Stomach (tissue), 8 donors: ENCODE measurements at regions not wholly inside any gene's neighbourhood (a gene's known extent, or its start where the extent isn't known, plus 50 kb on each side); places are given as distances from the start of the nearest gene placed in this dataset.

Source experiments
- DNase-seq, 2 donors: peaks; one replicate each; pipeline versions ENCODE4 v3.0.0 to v3.0.0-alpha.2; 2013 to 2019
- H3K27ac ChIP-seq, 5 donors: fragments of 200-600 bp in 4 of 5; sonication (generic) in 4 of 5; one replicate each; pipeline ENCODE4 v1.5.1; 2013 to 2019; ENCODE audit warnings: mild to moderate bottlenecking in 1 of 5, moderate library complexity in 1 of 5
- H3K27me3 ChIP-seq, 3 donors: fragments of 200-600 bp; sonication (generic); one replicate each; pipeline ENCODE4 v1.5.1; 2017 to 2019; ENCODE audit warnings: mixed run types in 1 of 3
- H3K36me3 ChIP-seq, 4 donors: fragments of 200-600 bp; sonication (generic); 1 replicate in 3 of 4; 2 replicates in 1 of 4; pipeline ENCODE4 v1.5.1; 2016 to 2019
- H3K4me1 ChIP-seq, 4 donors: fragments of 200-600 bp; sonication (generic); one replicate each; pipeline ENCODE4 v1.5.1; 2016 to 2019
- H3K4me3 ChIP-seq, 4 donors: fragments of 200-600 bp; sonication (generic) in 3 of 4; one replicate each; pipeline ENCODE4 v1.5.1; 2016 to 2019; ENCODE audit warnings: mild to moderate bottlenecking in 1 of 4
- H3K9me3 ChIP-seq, 4 donors: fragments of 200-600 bp; sonication (generic); one replicate each; pipeline ENCODE4 v1.5.1; 2016 to 2019
- EP300 ChIP-seq: sonication (generic); formaldehyde crosslinking; IDR thresholded peaks from one replicate; pipeline ENCODE4 v1.6.1; 2017; ENCODE audit warnings: antibody characterized with exemption
- POLR2A ChIP-seq, 4 donors: fragments of 450-650 bp; IDR thresholded peaks; one replicate each; pipeline ENCODE4 v1.6.1; 2016; ENCODE audit warnings: antibody characterized with exemption in 4 of 4, control low read depth in 2 of 4, mild to moderate bottlenecking in 1 of 4, moderate library complexity in 1 of 4
- POLR2AphosphoS5 ChIP-seq, 3 donors: sonication (generic); formaldehyde crosslinking; IDR thresholded peaks; one replicate each; pipeline ENCODE4 v1.6.1; 2016; ENCODE audit warnings: antibody characterized with exemption in 3 of 3
- WGBS, 5 donors: extraction: QIAGEN DNeasy Blood & Tissue Kit in 3 of 5; methylation state at CpG; one replicate each; pipeline versions ENCODE4 v1.1.5 to v1.1.7; 2013 to 2018; 5-methylcytosine and 5-hydroxymethylcytosine counted together
- intact Hi-C: fragments of 100-400 bp; cut with DNase I; formaldehyde crosslinking; loops from one replicate; pipeline ENCODE4 v1.15.1; 2023; ENCODE audit warnings: low total_unique reads
- TF ChIP-seq, protein P1 (sequence below), 7 experiments: fragments of 450-650 bp in 4 of 7; fragments of 200-600 bp in 3 of 7; sonication (generic) in 3 of 7; IDR thresholded peaks; one replicate each; pipeline ENCODE4 v1.5.1; 2016 to 2019; ENCODE audit warnings: antibody characterized with exemption in 7 of 7, control low read depth in 2 of 7, mild to moderate bottlenecking in 1 of 7
- donor health status: healthy with polysubstance abuse.
- donor health status: Bipolar disorder and iron deficiency.
- donor health status: healthy.

DNA sequence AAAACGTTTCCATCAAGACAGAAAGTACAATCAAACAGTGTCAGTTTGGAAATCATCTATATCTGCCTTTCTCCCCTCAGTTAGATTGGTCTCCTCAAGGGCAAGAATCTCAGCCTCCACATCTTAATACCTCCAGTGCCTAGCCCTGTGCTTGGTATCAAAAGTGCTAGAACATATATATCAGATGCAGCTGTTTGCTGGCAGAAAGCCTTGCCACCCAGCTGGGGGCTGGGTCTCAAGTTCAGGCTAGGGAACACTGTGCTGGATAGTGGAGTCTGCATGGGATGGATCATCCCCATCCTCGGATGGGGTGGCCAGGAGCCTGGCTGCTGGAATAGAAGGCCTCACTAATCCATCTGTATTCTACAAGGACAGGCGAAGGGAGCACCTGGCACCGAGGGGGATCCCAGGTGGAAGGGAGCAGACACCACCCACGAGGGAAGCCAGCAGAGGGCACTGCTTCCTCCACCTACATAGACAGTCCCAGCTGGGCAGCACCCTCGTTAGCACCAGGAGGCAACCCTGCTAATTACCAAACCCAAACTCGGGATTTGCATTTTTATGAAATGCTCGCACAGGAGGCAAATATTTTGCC, 602.2 kb downstream of the BUD13 start:
- DNase-seq = peak in 1 of 2 donors; percentile 27
- no peak for TF ChIP-seq POLR2A (IDR thresholded peaks at IDR 0.05)
- TF ChIP-seq, protein P1, sequence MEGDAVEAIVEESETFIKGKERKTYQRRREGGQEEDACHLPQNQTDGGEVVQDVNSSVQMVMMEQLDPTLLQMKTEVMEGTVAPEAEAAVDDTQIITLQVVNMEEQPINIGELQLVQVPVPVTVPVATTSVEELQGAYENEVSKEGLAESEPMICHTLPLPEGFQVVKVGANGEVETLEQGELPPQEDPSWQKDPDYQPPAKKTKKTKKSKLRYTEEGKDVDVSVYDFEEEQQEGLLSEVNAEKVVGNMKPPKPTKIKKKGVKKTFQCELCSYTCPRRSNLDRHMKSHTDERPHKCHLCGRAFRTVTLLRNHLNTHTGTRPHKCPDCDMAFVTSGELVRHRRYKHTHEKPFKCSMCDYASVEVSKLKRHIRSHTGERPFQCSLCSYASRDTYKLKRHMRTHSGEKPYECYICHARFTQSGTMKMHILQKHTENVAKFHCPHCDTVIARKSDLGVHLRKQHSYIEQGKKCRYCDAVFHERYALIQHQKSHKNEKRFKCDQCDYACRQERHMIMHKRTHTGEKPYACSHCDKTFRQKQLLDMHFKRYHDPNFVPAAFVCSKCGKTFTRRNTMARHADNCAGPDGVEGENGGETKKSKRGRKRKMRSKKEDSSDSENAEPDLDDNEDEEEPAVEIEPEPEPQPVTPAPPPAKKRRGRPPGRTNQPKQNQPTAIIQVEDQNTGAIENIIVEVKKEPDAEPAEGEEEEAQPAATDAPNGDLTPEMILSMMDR (IDR thresholded peaks at IDR 0.05) = peak in 1 of 7 experiments; percentile 9

GRCh38 chr11:116169776-116170175, 603.0 kb downstream of the BUD13 start:
- Histone ChIP-seq H3K27ac (no peak overlapping the region), H3K36me3 (no peaks in the 10 kb centered on the region), H3K4me1 (no peaks in the 10 kb centered on the region), H3K9me3 (no peaks in the 10 kb centered on the region), H3K27me3 (peaks cover 0 to 27% (median 0%) of the 10 kb centered on the region in 3 donors), H3K4me3 (no peak overlapping the region)
- TF ChIP-seq, protein P1 (IDR thresholded peaks at IDR 0.05) = no peak
- TF ChIP-seq POLR2AphosphoS5 (IDR thresholded peaks at IDR 0.05) (no peak), POLR2A (IDR thresholded peaks at IDR 0.05) (no peak), EP300 (no peak)
- intact Hi-C loops = no loop called here
- no peak for DNase-seq
- WGBS, 5 donors = 87 to 97% (median 95%) methylated on average over 2 of the region's 2 CpGs

More for the DNA sequence above, 602.2 kb downstream of the BUD13 start:
- H3K27ac ChIP-seq = no peak overlapping the region
- H3K4me1 ChIP-seq = no peaks in the 10 kb centered on the region
- H3K36me3 ChIP-seq = no peaks in the 10 kb centered on the region
- H3K4me3 ChIP-seq = no peak overlapping the region
- H3K9me3 ChIP-seq = no peaks in the 10 kb centered on the region
- intact Hi-C loops = no loop called here
- WGBS, 5 donors = 44 to 59% (median 49%) methylated on average over 8 of the region's 8 CpGs
- H3K27me3 ChIP-seq = peaks cover 0 to 21% (median 0%) of the 10 kb centered on the region in 3 donors

- TF ChIP-seq, protein P1 (IDR thresholded peaks at IDR 0.05) = no peak
- TF ChIP-seq EP300 (no peak), POLR2AphosphoS5 (IDR thresholded peaks at IDR 0.05) (no peak), POLR2A (IDR thresholded peaks at IDR 0.05) (no peak)
- no peak for DNase-seq
- Histone ChIP-seq H3K27ac (no peak overlapping the region), H3K9me3 (no peaks in the 10 kb centered on the region), H3K4me1 (no peaks in the 10 kb centered on the region), H3K36me3 (no peaks in the 10 kb centered on the region), H3K27me3 (peaks cover 0 to 30% (median 0%) of the 10 kb centered on the region in 3 donors), H3K4me3 (no peak overlapping the region)
- intact Hi-C loops = no loop called here
- 61 to 81% (median 68%) methylated on average over 4 of the region's 4 CpGs for WGBS, 5 donors
Measured at GRCh38 chr11:116168459-116168787, 604.4 kb downstream of the BUD13 start.

DNA sequence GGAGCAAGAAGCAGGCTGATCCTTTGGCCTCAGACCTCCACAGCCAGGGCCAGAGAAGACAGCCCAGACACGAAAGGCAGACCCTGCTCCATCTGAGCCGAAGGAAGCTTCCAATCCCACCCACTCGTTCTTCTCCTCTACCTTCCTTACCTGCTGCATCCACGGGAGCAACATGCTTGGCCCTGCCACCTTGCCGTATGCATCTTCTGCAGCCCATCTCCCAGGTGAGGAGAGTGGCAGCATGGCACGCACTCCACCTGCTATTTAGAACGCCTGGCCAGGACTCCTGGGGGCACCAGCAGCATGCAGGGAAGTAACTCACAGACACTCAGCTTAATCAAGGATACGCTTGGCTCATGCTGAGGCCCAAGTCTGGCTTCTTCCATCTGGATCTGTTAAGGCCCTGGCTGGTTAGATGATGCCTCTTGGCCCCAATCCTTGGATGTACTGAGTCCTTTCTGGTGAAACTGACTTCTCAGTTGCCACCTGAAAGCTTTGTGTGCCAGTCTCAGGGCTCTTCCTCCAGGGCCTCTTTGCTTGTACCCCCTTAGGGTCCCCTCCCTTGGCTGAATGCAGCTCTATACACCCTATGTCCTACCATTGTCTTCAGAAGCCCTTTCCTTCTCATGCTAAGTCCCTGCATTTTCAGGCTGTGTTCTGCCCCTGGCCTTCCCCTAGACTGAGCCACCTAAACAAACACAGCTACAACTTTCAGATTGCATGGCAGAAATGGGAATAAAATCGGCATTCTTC, 604.9 kb downstream of the BUD13 start:
- WGBS, 5 donors = 73 to 87% (median 83%) methylated on average over 9 of the region's 9 CpGs
- no peak for DNase-seq
- H3K27ac ChIP-seq = no peak overlapping the region
- intact Hi-C loops = no loop called here
- TF ChIP-seq EP300 (no peak), POLR2A (IDR thresholded peaks at IDR 0.05) (no peak), POLR2AphosphoS5 (IDR thresholded peaks at IDR 0.05) (no peak)
- TF ChIP-seq, protein P1 (IDR thresholded peaks at IDR 0.05) = no peak
- no peaks in the 10 kb centered on the region for H3K9me3 ChIP-seq
- no peaks in the 10 kb centered on the region for H3K4me1 ChIP-seq
- peaks cover 0 to 35% (median under 1%) of the 10 kb centered on the region in 3 donors for H3K27me3 ChIP-seq
- no peak overlapping the region for H3K4me3 ChIP-seq
- H3K36me3 ChIP-seq = no peaks in the 10 kb centered on the region
